ENCODE measurements at regions not wholly inside any gene's neighbourhood (a gene's known extent, or its start where the extent isn't known, plus 50 kb on each side); places are given as distances from the start of the nearest gene placed in this dataset.

GRCh38 chr6:121649951-121650350 is 214.5 kb downstream of the GJA1 start:
- H3K27me3 Mint-ChIP-seq: no peaks in the 10 kb centered on the region
- H3K9me3 Mint-ChIP-seq: no peaks in the 10 kb centered on the region
- no peak overlapping the region for H3K27ac Mint-ChIP-seq
- ChIA-PET POLR2A (no interaction called here), CTCF (no interaction called here)
- TF ChIP-seq CTCF (IDR thresholded peaks at IDR 0.05): no peak
- H3K36me3 Mint-ChIP-seq (ENCODE audit: low read depth): no peaks in the 10 kb centered on the region
- no peak for DNase-seq
- H3K4me1 Mint-ChIP-seq: no peaks in the 10 kb centered on the region
- no peak overlapping the region for H3K4me3 Mint-ChIP-seq
- ATAC-seq (ENCODE audit: low read depth): no peak
- intact Hi-C loops (cut with micrococcal nuclease): no loop called here

GRCh38 chr6:121651420-121651819 is 216.0 kb downstream of the GJA1 start:
- intact Hi-C loops (cut with micrococcal nuclease): no loop called here
- no peak for ATAC-seq (ENCODE audit: low read depth)
- Mint-ChIP-seq H3K4me3 (no peak overlapping the region), H3K27me3 (no peaks in the 10 kb centered on the region), H3K27ac (no peak overlapping the region), H3K9me3 (no peaks in the 10 kb centered on the region), H3K4me1 (no peaks in the 10 kb centered on the region), H3K36me3 (ENCODE audit: low read depth) (no peaks in the 10 kb centered on the region)
- no peak for TF ChIP-seq CTCF (IDR thresholded peaks at IDR 0.05)
- CTCF ChIA-PET: no interaction called here
- POLR2A ChIA-PET: no interaction called here
- no peak for DNase-seq

- Mint-ChIP-seq H3K4me1 (no peaks in the 10 kb centered on the region), H3K4me3 (no peak overlapping the region), H3K9me3 (no peaks in the 10 kb centered on the region), H3K27ac (no peak overlapping the region), H3K27me3 (no peaks in the 10 kb centered on the region), H3K36me3 (ENCODE audit: low read depth) (no peaks in the 10 kb centered on the region)
- TF ChIP-seq CTCF (IDR thresholded peaks at IDR 0.05): no peak
- POLR2A ChIA-PET: no interaction called here
- CTCF ChIA-PET: no interaction called here
- ATAC-seq (ENCODE audit: low read depth): no peak
- no peak for DNase-seq
- intact Hi-C loops (cut with micrococcal nuclease): no loop called here
Measured at GRCh38 chr6:121652223-121652622, 216.8 kb downstream of the GJA1 start.

GRCh38 chr6:121652726-121653623 is 217.5 kb downstream of the GJA1 start:
- Mint-ChIP-seq H3K9me3 (no peaks in the 10 kb centered on the region), H3K4me3 (no peak overlapping the region), H3K4me1 (no peaks in the 10 kb centered on the region), H3K27me3 (no peaks in the 10 kb centered on the region), H3K36me3 (ENCODE audit: low read depth) (no peaks in the 10 kb centered on the region), H3K27ac (no peak overlapping the region)
- intact Hi-C loops (cut with micrococcal nuclease): no loop called here
- ATAC-seq (ENCODE audit: low read depth) (no peak), DNase-seq (no peak)
- TF ChIP-seq CTCF (IDR thresholded peaks at IDR 0.05): no peak
- POLR2A ChIA-PET: no interaction called here
- CTCF ChIA-PET: no interaction called here

- H3K9me3 Mint-ChIP-seq: no peaks in the 10 kb centered on the region
- ATAC-seq (ENCODE audit: low read depth) (no peak), DNase-seq (no peak)
- H3K4me3 Mint-ChIP-seq: no peak overlapping the region
- no peaks in the 10 kb centered on the region for H3K36me3 Mint-ChIP-seq (ENCODE audit: low read depth)
- intact Hi-C loops (cut with micrococcal nuclease): no loop called here
- no peak overlapping the region for H3K27ac Mint-ChIP-seq
- H3K4me1 Mint-ChIP-seq: no peaks in the 10 kb centered on the region
- ChIA-PET CTCF (no interaction called here), POLR2A (no interaction called here)
- H3K27me3 Mint-ChIP-seq: no peaks in the 10 kb centered on the region
- TF ChIP-seq CTCF (IDR thresholded peaks at IDR 0.05): no peak
Measured at GRCh38 chr6:121653624-121654008, 218.2 kb downstream of the GJA1 start.

Data from activated B cell treated with CpG ODN at 0.5 μM for 24 hours (primary cell).